Body of pancreas (tissue), 4 donors: ENCODE measurements at regions not wholly inside any gene's neighbourhood (a gene's known extent, or its start where the extent isn't known, plus 50 kb on each side); places are given as distances from the start of the nearest gene placed in this dataset.

Experiments used
- ATAC-seq: fragments of 150-250 bp; one replicate; pipeline ENCODE4 v1.9.1; 2016
- DNase-seq, 4 donors: peaks; one replicate each; pipeline ENCODE4 v3.0.0-alpha.2; 2019
- H3K27ac ChIP-seq, 4 donors: fragments of 200-600 bp; sonication (generic); 1 replicate in 3 of 4; 2 replicates in 1 of 4; pipeline versions ENCODE4 v1.5.1 to v1.6.1; 2016 to 2019; ENCODE audit warnings: mild to moderate bottlenecking in 1 of 4, mixed read lengths in 1 of 4, moderate library complexity in 1 of 4
- H3K27me3 ChIP-seq, 2 donors: fragments of 200-600 bp; sonication (generic); one replicate each; pipeline ENCODE4 v1.6.0; 2016; ENCODE audit warnings: mild to moderate bottlenecking in 1 of 2
- H3K36me3 ChIP-seq, 2 donors: fragments of 200-600 bp; sonication (generic); replicated peaks in 1 of 2; 2 replicates each; pipeline ENCODE4 v1.5.1; 2016; ENCODE audit warnings: low read depth in 2 of 2; ENCODE audit not compliant: insufficient read depth in 1 of 2
- H3K4me1 ChIP-seq: fragments of 200-600 bp; sonication (generic); one replicate; pipeline ENCODE4 v1.6.0; 2016
- H3K4me3 ChIP-seq, 2 donors: fragments of 200-600 bp; sonication (generic); 1 replicate in 1 of 2; 2 replicates in 1 of 2; pipeline ENCODE4 v1.5.1; 2016 to 2019
- H3K9me3 ChIP-seq, 3 donors: fragments of 200-600 bp; sonication (generic); 1 replicate in 2 of 3; 2 replicates in 1 of 3; pipeline ENCODE4 v1.5.1; 2016
- CTCF ChIP-seq, 7 experiments: fragments of 450-650 bp in 4 of 7; fragments of 200-600 bp in 3 of 7; sonication (generic) in 3 of 7; IDR thresholded peaks; one replicate each; pipeline ENCODE4 v1.5.1; 2016 to 2019; ENCODE audit warnings: antibody characterized with exemption in 7 of 7
- POLR2A ChIP-seq, 3 donors: fragments of 450-650 bp; IDR thresholded peaks; one replicate each; pipeline ENCODE4 v1.6.1; 2016; ENCODE audit warnings: antibody characterized with exemption in 3 of 3, mild to moderate bottlenecking in 2 of 3
- WGBS, 2 donors: methylation state at CpG; one replicate each; pipeline ENCODE4 v1.1.5; 2017; 5-methylcytosine and 5-hydroxymethylcytosine counted together
- intact Hi-C: fragments of 100-400 bp; cut with DNase I; formaldehyde crosslinking; loops from one replicate; pipeline ENCODE4 v1.15.1; 2023

GRCh38 chr4:63922146-63922545, 487.1 kb downstream of the TECRL start:
- no peaks in the 10 kb centered on the region for H3K4me1 ChIP-seq
- H3K9me3 ChIP-seq, result no peaks in the 10 kb centered on the region
- DNase-seq (no peak), ATAC-seq (no peak)
- TF ChIP-seq CTCF (IDR thresholded peaks at IDR 0.05) (no peak), POLR2A (IDR thresholded peaks at IDR 0.05) (no peak)
- H3K27me3 ChIP-seq, result no peaks in the 10 kb centered on the region
- WGBS, 2 donors, result 50 to 52% methylated on average over 8 of the region's 8 CpGs
- intact Hi-C loops, result no loop called here
- no peaks in the 10 kb centered on the region for H3K36me3 ChIP-seq
- H3K27ac ChIP-seq, result no peak overlapping the region
- no peak overlapping the region for H3K4me3 ChIP-seq

- Histone ChIP-seq H3K4me1 (no peaks in the 10 kb centered on the region), H3K27me3 (no peaks in the 10 kb centered on the region), H3K4me3 (no peak overlapping the region), H3K27ac (no peak overlapping the region), H3K36me3 (no peaks in the 10 kb centered on the region), H3K9me3 (no peaks in the 10 kb centered on the region)
- DNase-seq (no peak), ATAC-seq (no peak)
- no peak for TF ChIP-seq POLR2A (IDR thresholded peaks at IDR 0.05)
- intact Hi-C loops, result no loop called here
- WGBS, 2 donors, result 69 to 76% methylated on average over 9 to 10 of the region's 10 CpGs
These were observed 487.7 kb downstream of the TECRL start for GRCh38 chr4:63921561-63921960.

GRCh38 chr4:63919636-63920365, 489.4 kb downstream of the TECRL start:
- H3K4me3 ChIP-seq, result no peak overlapping the region
- H3K27ac ChIP-seq, result no peak overlapping the region
- H3K36me3 ChIP-seq, result no peaks in the 10 kb centered on the region
- no peaks in the 10 kb centered on the region for H3K9me3 ChIP-seq
- intact Hi-C loops, result no loop called here
- no peak for TF ChIP-seq POLR2A (IDR thresholded peaks at IDR 0.05)
- no peak for TF ChIP-seq CTCF (IDR thresholded peaks at IDR 0.05)
- no peak for DNase-seq
- no peaks in the 10 kb centered on the region for H3K27me3 ChIP-seq
- no peak for ATAC-seq
- WGBS, 2 donors, result 66 to 79% methylated on average over 2 of the region's 2 CpGs
- H3K4me1 ChIP-seq, result no peaks in the 10 kb centered on the region

GRCh38 chr4:63906660-63907183, 502.5 kb downstream of the TECRL start:
- Histone ChIP-seq H3K27ac (no peak overlapping the region), H3K4me1 (no peaks in the 10 kb centered on the region), H3K27me3 (no peaks in the 10 kb centered on the region), H3K9me3 (no peaks in the 10 kb centered on the region), H3K36me3 (no peaks in the 10 kb centered on the region), H3K4me3 (no peak overlapping the region)
- intact Hi-C loops, result no loop called here
- DNase-seq, result no peak
- ATAC-seq, result no peak
- TF ChIP-seq CTCF (IDR thresholded peaks at IDR 0.05) (no peak), POLR2A (IDR thresholded peaks at IDR 0.05) (no peak)
- WGBS, 2 donors, result 36 to 37% methylated on average over 2 of the region's 2 CpGs

GRCh38 chr4:63904201-63904600, 505.0 kb downstream of the TECRL start:
- H3K4me1 ChIP-seq, result no peaks in the 10 kb centered on the region
- H3K9me3 ChIP-seq, result no peaks in the 10 kb centered on the region
- TF ChIP-seq POLR2A (IDR thresholded peaks at IDR 0.05) (no peak), CTCF (IDR thresholded peaks at IDR 0.05) (no peak)
- no peak for DNase-seq
- H3K27ac ChIP-seq, result no peak overlapping the region
- no peak for ATAC-seq
- H3K36me3 ChIP-seq, result no peaks in the 10 kb centered on the region
- intact Hi-C loops, result no loop called here
- no peaks in the 10 kb centered on the region for H3K27me3 ChIP-seq
- H3K4me3 ChIP-seq, result no peak overlapping the region
- WGBS, 2 donors, result 64 to 65% methylated on average over 3 of the region's 3 CpGs
